ENCODE measurements at regions not wholly inside any gene's neighbourhood (a gene's known extent, or its start where the extent isn't known, plus 50 kb on each side); places are given as distances from the start of the nearest gene placed in this dataset.
A peak's percentile ranks its signal among the peaks of the same experiment; 100 is the strongest.

- H3K9me3 ChIP-seq (ENCODE audit: control insufficient read depth, low read length): peaks cover under 1% of the 10 kb centered on the region
- Mint-ChIP-seq H3K27me3 (ENCODE audit: insufficient read depth) (peaks cover 1% of the 10 kb centered on the region), H3K4me1 (peaks cover 4% of the 10 kb centered on the region), H3K4me3 (no peak overlapping the region), H3K27ac (no peak overlapping the region), H3K36me3 (ENCODE audit: low read depth) (no peaks in the 10 kb centered on the region), H3K9me3 (peaks cover 6% of the 10 kb centered on the region)
- 86 to 88% methylated on average over 8 to 11 of the region's 11 CpGs for WGBS, 2 experiments (ENCODE audit: insufficient coverage in 1 of 2, insufficient read length in 1 of 2)
- no peak overlapping the region for H3K4me3 ChIP-seq (ENCODE audit: low read length)
- peak; percentile 30 for DNase-seq
- H3K9ac ChIP-seq (ENCODE audit: extremely low read depth, low read length, poor library complexity, severe bottlenecking): no peak overlapping the region
- no peak overlapping the region for H3K27ac ChIP-seq (ENCODE audit: low read depth, low read length)
- H3K27me3 ChIP-seq (ENCODE audit: control insufficient read depth, insufficient read depth, low read length, poor library complexity, severe bottlenecking): no peaks in the 10 kb centered on the region
- no peaks in the 10 kb centered on the region for H3K36me3 ChIP-seq (ENCODE audit: control insufficient read depth, insufficient read depth, low read length)
- TF ChIP-seq, protein P1, sequence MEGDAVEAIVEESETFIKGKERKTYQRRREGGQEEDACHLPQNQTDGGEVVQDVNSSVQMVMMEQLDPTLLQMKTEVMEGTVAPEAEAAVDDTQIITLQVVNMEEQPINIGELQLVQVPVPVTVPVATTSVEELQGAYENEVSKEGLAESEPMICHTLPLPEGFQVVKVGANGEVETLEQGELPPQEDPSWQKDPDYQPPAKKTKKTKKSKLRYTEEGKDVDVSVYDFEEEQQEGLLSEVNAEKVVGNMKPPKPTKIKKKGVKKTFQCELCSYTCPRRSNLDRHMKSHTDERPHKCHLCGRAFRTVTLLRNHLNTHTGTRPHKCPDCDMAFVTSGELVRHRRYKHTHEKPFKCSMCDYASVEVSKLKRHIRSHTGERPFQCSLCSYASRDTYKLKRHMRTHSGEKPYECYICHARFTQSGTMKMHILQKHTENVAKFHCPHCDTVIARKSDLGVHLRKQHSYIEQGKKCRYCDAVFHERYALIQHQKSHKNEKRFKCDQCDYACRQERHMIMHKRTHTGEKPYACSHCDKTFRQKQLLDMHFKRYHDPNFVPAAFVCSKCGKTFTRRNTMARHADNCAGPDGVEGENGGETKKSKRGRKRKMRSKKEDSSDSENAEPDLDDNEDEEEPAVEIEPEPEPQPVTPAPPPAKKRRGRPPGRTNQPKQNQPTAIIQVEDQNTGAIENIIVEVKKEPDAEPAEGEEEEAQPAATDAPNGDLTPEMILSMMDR (conservative IDR thresholded peaks at IDR 0.05): no peak
- H3K4me1 ChIP-seq (ENCODE audit: control insufficient read depth, insufficient read depth, low read length): no peaks in the 10 kb centered on the region
Observed at GRCh38 chr10:118968482-118968881, 61.0 kb upstream of the NANOS1 start.

DNA sequence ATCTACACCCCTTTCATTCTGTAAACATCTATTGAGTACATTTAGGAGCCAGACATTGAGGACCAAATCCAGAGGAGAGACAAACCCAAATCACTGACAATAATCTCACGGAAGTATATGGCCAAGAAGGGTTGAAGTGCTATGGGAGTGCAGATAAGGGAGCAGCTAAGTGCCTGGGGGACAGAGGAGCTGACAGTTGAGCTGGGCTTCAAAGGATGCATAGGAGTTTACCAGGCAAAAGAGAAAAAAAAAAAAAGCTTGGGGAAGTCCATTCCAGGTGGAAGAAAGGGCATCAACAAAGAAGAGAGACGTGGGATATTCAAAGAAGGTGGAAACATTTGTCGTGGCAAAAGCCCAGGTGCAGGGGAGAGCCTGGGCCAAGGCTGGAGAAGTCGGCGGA, 60.5 kb upstream of the NANOS1 start:
- H3K9me3 Mint-ChIP-seq: peaks cover 11% of the 10 kb centered on the region
- TF ChIP-seq, protein P1 (conservative IDR thresholded peaks at IDR 0.05): no peak
- Histone ChIP-seq H3K27me3 (ENCODE audit: control insufficient read depth, insufficient read depth, low read length, poor library complexity, severe bottlenecking) (no peaks in the 10 kb centered on the region), H3K4me3 (ENCODE audit: low read length) (no peak overlapping the region), H3K9me3 (ENCODE audit: control insufficient read depth, low read length) (peaks cover 6% of the 10 kb centered on the region), H3K4me1 (ENCODE audit: control insufficient read depth, insufficient read depth, low read length) (no peaks in the 10 kb centered on the region), H3K27ac (ENCODE audit: low read depth, low read length) (no peak overlapping the region), H3K36me3 (ENCODE audit: control insufficient read depth, insufficient read depth, low read length) (no peaks in the 10 kb centered on the region), H3K9ac (ENCODE audit: extremely low read depth, low read length, poor library complexity, severe bottlenecking) (no peak overlapping the region)
- no peaks in the 10 kb centered on the region for H3K36me3 Mint-ChIP-seq (ENCODE audit: low read depth)
- H3K4me1 Mint-ChIP-seq: peaks cover 4% of the 10 kb centered on the region
- no peak for DNase-seq
- no peak overlapping the region for H3K27ac Mint-ChIP-seq
- H3K27me3 Mint-ChIP-seq (ENCODE audit: insufficient read depth): peaks cover under 1% of the 10 kb centered on the region
- WGBS, 2 experiments (ENCODE audit: insufficient coverage in 1 of 2, insufficient read length in 1 of 2): 92 to 95% methylated on average over 3 to 5 of the region's 5 CpGs
- H3K4me3 Mint-ChIP-seq: no peak overlapping the region

DNA sequence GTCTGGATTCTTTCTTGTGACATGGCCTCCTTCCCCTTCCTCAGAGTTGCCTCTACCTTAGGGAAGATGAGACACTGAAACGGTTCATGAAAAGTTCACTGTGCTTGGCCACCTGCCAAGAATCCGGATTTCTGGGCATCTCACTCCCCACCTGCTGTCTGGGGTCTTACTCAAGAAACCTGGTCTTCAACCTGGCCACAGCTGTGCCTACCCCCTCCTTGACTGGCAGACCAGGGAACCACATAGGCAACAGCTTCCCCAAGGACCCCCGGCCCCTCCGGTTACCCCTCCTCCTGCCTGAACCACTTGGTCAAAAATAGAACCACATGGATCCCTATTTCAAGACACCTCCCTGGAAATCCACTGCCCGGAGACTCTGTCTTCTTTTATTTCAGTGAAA, 58.7 kb upstream of the NANOS1 start:
- no peaks in the 10 kb centered on the region for H3K36me3 Mint-ChIP-seq (ENCODE audit: low read depth)
- TF ChIP-seq, protein P1 (conservative IDR thresholded peaks at IDR 0.05): no peak
- no peaks in the 10 kb centered on the region for H3K36me3 ChIP-seq (ENCODE audit: control insufficient read depth, insufficient read depth, low read length)
- no peaks in the 10 kb centered on the region for H3K4me1 ChIP-seq (ENCODE audit: control insufficient read depth, insufficient read depth, low read length)
- peaks cover 8% of the 10 kb centered on the region for H3K9me3 ChIP-seq (ENCODE audit: control insufficient read depth, low read length)
- 90 to 94% methylated on average over 5 of the region's 5 CpGs for WGBS, 2 experiments (ENCODE audit: insufficient coverage in 1 of 2, insufficient read length in 1 of 2)
- peaks cover 20% of the 10 kb centered on the region for H3K9me3 Mint-ChIP-seq
- no peak overlapping the region for H3K9ac ChIP-seq (ENCODE audit: extremely low read depth, low read length, poor library complexity, severe bottlenecking)
- no peak overlapping the region for H3K4me3 Mint-ChIP-seq
- peaks cover 2% of the 10 kb centered on the region for H3K27me3 Mint-ChIP-seq (ENCODE audit: insufficient read depth)
- no peak overlapping the region for H3K27ac Mint-ChIP-seq
- no peaks in the 10 kb centered on the region for H3K4me1 Mint-ChIP-seq
- no peak overlapping the region for H3K4me3 ChIP-seq (ENCODE audit: low read length)
- peak; percentile 25 for DNase-seq
- no peak overlapping the region for H3K27ac ChIP-seq (ENCODE audit: low read depth, low read length)
- no peaks in the 10 kb centered on the region for H3K27me3 ChIP-seq (ENCODE audit: control insufficient read depth, insufficient read depth, low read length, poor library complexity, severe bottlenecking)

Measured in endodermal cell (in vitro differentiated cells).